OCI-LY7 (cell line): ENCODE measurements at regions not wholly inside any gene's neighbourhood (a gene's known extent, or its start where the extent isn't known, plus 50 kb on each side); places are given as distances from the start of the nearest gene placed in this dataset.
"Not testable (repeated sequence)": the region's sequence is repeated elsewhere in the genome, so short reads cannot be mapped to it uniquely, and the experiment has no call there.

Source experiments
- BruUV-seq: library from RNA; stranded (reverse); fragments of 400-500 nt; replicated peaks from 2 replicates; lab custom pipeline; 2021; lab: Mats Ljungman, UMichigan
- CTCF ChIA-PET: fragments of 300-600 bp; sonication (Branson Sonifier 250); formaldehyde crosslinking; loops from one replicate; lab custom pipeline; 2022; ENCODE audit warnings: antibody characterized with exemption; ENCODE audit not compliant: unreplicated experiment; lab: Charles Lee
- POLR2A ChIA-PET: fragments of 300-600 bp; sonication (Branson Sonifier 250); formaldehyde crosslinking; loops from one replicate; lab custom pipeline; 2022; ENCODE audit warnings: antibody characterized with exemption; lab: Charles Lee
- DNase-seq: peaks from one replicate; pipeline ENCODE4 v3.0.0-alpha.2; 2015; ENCODE audit warnings: low spot score
- H2AFZ ChIP-seq: fragments of 200-600 bp; sonication (generic), shearing (Covaris generic); 2 replicates; pipeline ENCODE4 v1.6.1; 2014; ENCODE audit warnings: mild to moderate bottlenecking, antibody characterized with exemption, low read length, moderate library complexity
- H3K27ac ChIP-seq: fragments of 200-600 bp; sonication (generic); 2 replicates; pipeline ENCODE4 v1.5.1; 2014; ENCODE audit warnings: mixed run types, low read depth, mild to moderate bottlenecking, moderate library complexity, low read length, inconsistent platforms; ENCODE audit not compliant: poor library complexity, severe bottlenecking
- H3K36me3 ChIP-seq: fragments of 200-600 bp; sonication (generic); 2 replicates; pipeline ENCODE4 v1.6.1; 2014; ENCODE audit warnings: mild to moderate bottlenecking, antibody characterized with exemption, low read length, moderate library complexity, mixed read lengths; ENCODE audit not compliant: insufficient read depth
- H3K4me1 ChIP-seq: fragments of 200-600 bp; sonication (generic); 2 replicates; pipeline ENCODE4 v1.5.1; 2014; ENCODE audit warnings: mild to moderate bottlenecking, low read length; ENCODE audit not compliant: insufficient read depth, poor library complexity, severe bottlenecking
- H3K4me2 ChIP-seq: fragments of 200-600 bp; sonication (generic); 2 replicates; pipeline ENCODE4 v1.6.1; 2014; ENCODE audit warnings: mild to moderate bottlenecking, low read length
- H3K4me3 ChIP-seq: fragments of 200-600 bp; sonication (generic); 2 replicates; pipeline ENCODE4 v1.5.1; 2014; ENCODE audit warnings: mild to moderate bottlenecking, low read depth, low read length; ENCODE audit not compliant: poor library complexity, severe bottlenecking
- H3K79me2 ChIP-seq: fragments of 200-600 bp; sonication (generic); 2 replicates; pipeline ENCODE4 v1.6.1; 2016; ENCODE audit warnings: low read depth, mild to moderate bottlenecking, low read length, moderate library complexity, mixed read lengths; ENCODE audit not compliant: insufficient read depth
- H3K9me2 ChIP-seq: fragments of 200-600 bp; sonication (generic); 2 replicates; pipeline ENCODE4 v1.6.1; 2016; ENCODE audit warnings: mild to moderate bottlenecking, low read length, mixed read lengths; ENCODE audit not compliant: insufficient read depth
- H3K9me3 ChIP-seq: fragments of 200-600 bp; sonication (generic); 2 replicates; pipeline ENCODE4 v1.6.1; 2014; ENCODE audit warnings: mild to moderate bottlenecking, mixed run types, low read length, mixed read lengths
- H4K20me1 ChIP-seq: fragments of 200-600 bp; sonication (generic); 2 replicates; pipeline ENCODE4 v1.6.1; 2014; ENCODE audit warnings: mild to moderate bottlenecking, antibody characterized with exemption, low read length, moderate library complexity, mixed read lengths; ENCODE audit not compliant: insufficient read depth
- CTCF ChIP-seq: fragments of 200-600 bp; sonication (generic); conservative IDR thresholded peaks from 2 replicates; pipeline ENCODE4 v1.5.1; 2014; ENCODE audit warnings: mild to moderate bottlenecking, antibody characterized with exemption, low read length, moderate library complexity, mixed read lengths
- EZH2phosphoT487 ChIP-seq: fragments of 200-600 bp; sonication (generic); IDR thresholded peaks from 2 replicates; pipeline ENCODE4 v1.6.1; 2018; ENCODE audit warnings: low read depth, borderline replicate concordance, mild to moderate bottlenecking, mixed run types, antibody characterized with exemption, low read length, moderate library complexity, mixed read lengths
- intact Hi-C: fragments of 100-400 bp; cut with micrococcal nuclease; formaldehyde crosslinking; loops from one replicate; pipeline ENCODE4 v1.10.0; 2022; ENCODE audit not compliant: unreplicated experiment

DNA sequence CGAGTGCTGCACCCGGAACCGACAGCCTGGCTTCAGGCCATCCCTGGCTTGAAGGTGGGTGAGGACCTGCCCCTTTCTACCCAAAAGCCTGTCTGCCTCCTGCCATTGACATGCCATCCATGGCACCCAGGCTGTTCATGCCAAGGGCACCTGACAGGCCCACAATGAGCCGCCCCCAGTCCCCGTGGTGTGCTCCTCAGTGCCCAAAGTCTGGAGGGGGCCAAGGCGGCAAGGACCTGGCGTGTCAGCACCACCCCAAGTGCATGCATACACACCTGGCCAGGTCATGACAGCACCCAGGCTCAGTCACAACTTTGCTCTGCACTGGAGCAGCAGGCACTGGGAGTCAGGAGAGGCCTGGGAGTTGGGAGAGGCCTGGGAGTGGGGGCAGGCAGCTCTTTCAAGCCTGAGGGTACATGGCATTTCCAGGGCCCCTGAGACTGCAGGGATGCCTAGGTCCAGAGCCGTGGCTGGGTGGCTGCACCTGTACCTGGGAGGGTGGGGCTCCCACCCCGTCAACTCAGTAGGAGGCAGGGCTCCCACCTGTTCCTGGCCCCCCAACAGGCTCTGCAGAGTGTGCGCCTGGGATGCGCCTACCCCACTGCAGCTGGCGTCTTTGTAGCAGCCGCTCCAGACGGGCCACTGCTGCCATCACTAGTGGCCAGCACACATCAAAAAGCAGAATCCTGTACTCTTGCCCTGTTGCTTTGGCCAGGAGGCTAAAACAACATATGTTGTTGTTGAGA is 71.7 kb downstream of the ZNF467 start:
- no peak for TF ChIP-seq CTCF
- no peak for TF ChIP-seq EZH2phosphoT487
- no peaks in the 10 kb centered on the region for H3K79me2 ChIP-seq
- no peak overlapping the region for H2AFZ ChIP-seq
- no peak overlapping the region for H3K4me2 ChIP-seq
- no peaks in the 10 kb centered on the region for H3K4me1 ChIP-seq
- intact Hi-C loops, result no loop called here
- POLR2A ChIA-PET, result no interaction called here
- CTCF ChIA-PET, result no interaction called here
- no peaks in the 10 kb centered on the region for H3K36me3 ChIP-seq
- H3K27ac ChIP-seq, result no peak overlapping the region
- 0 out of 2 replicates have a peak, but pooled peaks cover 6% of the 10 kb centered on the region for H3K9me3 ChIP-seq
- DNase-seq, result no peak
- no peak overlapping the region for H3K4me3 ChIP-seq
- H4K20me1 ChIP-seq, result no peaks in the 10 kb centered on the region
- no TSS peak for BruUV-seq
- H3K9me2 ChIP-seq, result no peaks in the 10 kb centered on the region

DNA sequence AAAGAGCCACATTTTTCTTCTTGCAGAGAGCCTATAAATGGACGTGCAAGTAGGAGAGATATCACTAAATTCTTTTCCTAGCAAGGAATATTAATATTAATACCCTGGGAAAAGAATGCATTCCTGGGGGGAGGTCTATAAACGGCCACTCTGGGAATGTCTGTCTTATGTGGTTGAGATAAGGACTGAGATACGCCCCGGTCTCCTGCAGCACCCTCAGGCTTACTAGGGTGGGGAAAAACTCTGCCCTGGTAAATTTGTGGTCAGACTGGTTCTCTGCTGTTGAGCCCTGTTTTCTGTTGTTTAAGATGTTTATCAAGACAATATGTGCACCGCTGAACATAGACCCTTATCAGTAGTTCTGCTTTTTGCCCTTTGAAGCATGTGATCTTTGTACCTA is 75.6 kb downstream of the ZNF467 start:
- H3K9me3 ChIP-seq, H3K4me2 ChIP-seq, H3K36me3 ChIP-seq, H3K9me2 ChIP-seq, H3K27ac ChIP-seq, H4K20me1 ChIP-seq, H3K4me3 ChIP-seq, intact Hi-C loops, DNase-seq, H3K4me1 ChIP-seq, H2AFZ ChIP-seq, H3K79me2 ChIP-seq, CTCF ChIA-PET, BruUV-seq: not testable (repeated sequence)
- POLR2A ChIA-PET, result interaction anchor here (0.7 kb wide), 1 partner anchor 43 kb away, joined by 4 read pairs; no protein-coding TSS in a partner anchor

GRCh38 chr7:149696280-149696679 is 77.1 kb downstream of the ZNF467 start:
- Histone ChIP-seq H4K20me1 (no peaks in the 10 kb centered on the region), H3K79me2 (no peaks in the 10 kb centered on the region), H3K9me2 (no peaks in the 10 kb centered on the region), H3K9me3 (0 out of 2 replicates have a peak, but pooled peaks cover 6% of the 10 kb centered on the region), H3K4me2 (no peak overlapping the region), H3K4me3 (no peak overlapping the region), H3K4me1 (no peaks in the 10 kb centered on the region), H3K27ac (no peak overlapping the region), H2AFZ (no peak overlapping the region), H3K36me3 (no peaks in the 10 kb centered on the region)
- DNase-seq, result no peak
- TF ChIP-seq CTCF, result no peak
- TF ChIP-seq EZH2phosphoT487, result no peak
- intact Hi-C loops, result no loop called here
- ChIA-PET CTCF (no interaction called here), POLR2A (no interaction called here)
- no TSS peak for BruUV-seq
